ENCODE measurements at regions not wholly inside any gene's neighbourhood (a gene's known extent, or its start where the extent isn't known, plus 50 kb on each side); places are given as distances from the start of the nearest gene placed in this dataset.
"Not testable (repeated sequence)": the region's sequence is repeated elsewhere in the genome, so short reads cannot be mapped to it uniquely, and the experiment has no call there.

GRCh38 chr4:187500796-187501195 lies 494.8 kb upstream of the ZFP42 start:
- no peaks in the 10 kb centered on the region for H3K4me1 ChIP-seq (ENCODE audit: insufficient read depth, insufficient read length)
- no peak for TF ChIP-seq SUZ12 (IDR thresholded peaks at IDR 0.05; ENCODE audit: extremely low read depth, insufficient read depth, insufficient read length)
- no peak for TF ChIP-seq ZNF274 (IDR thresholded peaks at IDR 0.05; ENCODE audit: low read depth, low read length)
- TF ChIP-seq YY1 (IDR thresholded peaks at IDR 0.05; ENCODE audit: insufficient read depth, insufficient read length), result no peak
- no peak overlapping the region for H3K9ac ChIP-seq (ENCODE audit: insufficient read length, low read depth)
- H3K36me3 ChIP-seq (ENCODE audit: insufficient read depth, insufficient read length, low read length), result no peaks in the 10 kb centered on the region
- no peaks in the 10 kb centered on the region for H3K27me3 ChIP-seq (ENCODE audit: insufficient read depth, insufficient read length)
- no peak overlapping the region for H3K4me3 ChIP-seq (ENCODE audit: insufficient read length, low read depth)
- DNase-seq (ENCODE audit: low read depth, low spot score), result no peak
- H3K9me3 ChIP-seq (ENCODE audit: insufficient read depth, low read length), result no peaks in the 10 kb centered on the region

- Histone ChIP-seq H3K4me1 (ENCODE audit: insufficient read depth, insufficient read length) (no peaks in the 10 kb centered on the region), H3K9ac (ENCODE audit: insufficient read length, low read depth) (no peak overlapping the region), H3K36me3 (ENCODE audit: insufficient read depth, insufficient read length, low read length) (no peaks in the 10 kb centered on the region), H3K9me3 (ENCODE audit: insufficient read depth, low read length) (no peaks in the 10 kb centered on the region), H3K27me3 (ENCODE audit: insufficient read depth, insufficient read length) (no peaks in the 10 kb centered on the region), H3K4me3 (ENCODE audit: insufficient read length, low read depth) (no peak overlapping the region)
- DNase-seq (ENCODE audit: low read depth, low spot score), result no peak
- TF ChIP-seq SUZ12 (IDR thresholded peaks at IDR 0.05; ENCODE audit: extremely low read depth, insufficient read depth, insufficient read length) (no peak), ZNF274 (IDR thresholded peaks at IDR 0.05; ENCODE audit: low read depth, low read length) (no peak), YY1 (IDR thresholded peaks at IDR 0.05; ENCODE audit: insufficient read depth, insufficient read length) (no peak)
These were observed 493.8 kb upstream of the ZFP42 start for GRCh38 chr4:187501731-187502130.

GRCh38 chr4:187504974-187505797 lies 490.4 kb upstream of the ZFP42 start:
- no peaks in the 10 kb centered on the region for H3K36me3 ChIP-seq (ENCODE audit: insufficient read depth, insufficient read length, low read length)
- TF ChIP-seq ZNF274 (IDR thresholded peaks at IDR 0.05; ENCODE audit: low read depth, low read length) (no peak), YY1 (IDR thresholded peaks at IDR 0.05; ENCODE audit: insufficient read depth, insufficient read length) (no peak), SUZ12 (IDR thresholded peaks at IDR 0.05; ENCODE audit: extremely low read depth, insufficient read depth, insufficient read length) (no peak)
- no peak for DNase-seq (ENCODE audit: low read depth, low spot score)
- no peaks in the 10 kb centered on the region for H3K9me3 ChIP-seq (ENCODE audit: insufficient read depth, low read length)
- H3K9ac ChIP-seq (ENCODE audit: insufficient read length, low read depth), result no peak overlapping the region
- H3K4me3 ChIP-seq (ENCODE audit: insufficient read length, low read depth), result no peak overlapping the region
- no peaks in the 10 kb centered on the region for H3K27me3 ChIP-seq (ENCODE audit: insufficient read depth, insufficient read length)
- no peaks in the 10 kb centered on the region for H3K4me1 ChIP-seq (ENCODE audit: insufficient read depth, insufficient read length)

- H3K36me3 ChIP-seq (ENCODE audit: insufficient read depth, insufficient read length, low read length); H3K27me3 ChIP-seq (ENCODE audit: insufficient read depth, insufficient read length); H3K4me1 ChIP-seq (ENCODE audit: insufficient read depth, insufficient read length); H3K9me3 ChIP-seq (ENCODE audit: insufficient read depth, low read length); H3K4me3 ChIP-seq (ENCODE audit: insufficient read length, low read depth); DNase-seq (ENCODE audit: low read depth, low spot score); H3K9ac ChIP-seq (ENCODE audit: insufficient read length, low read depth): not testable (repeated sequence)
These were observed 489.8 kb upstream of the ZFP42 start for GRCh38 chr4:187505798-187506141.

- Histone ChIP-seq H3K4me1 (ENCODE audit: insufficient read depth, insufficient read length) (no peaks in the 10 kb centered on the region), H3K27me3 (ENCODE audit: insufficient read depth, insufficient read length) (no peaks in the 10 kb centered on the region)
These were observed 479.3 kb upstream of the ZFP42 start for GRCh38 chr4:187516224-187516623.

DNA sequence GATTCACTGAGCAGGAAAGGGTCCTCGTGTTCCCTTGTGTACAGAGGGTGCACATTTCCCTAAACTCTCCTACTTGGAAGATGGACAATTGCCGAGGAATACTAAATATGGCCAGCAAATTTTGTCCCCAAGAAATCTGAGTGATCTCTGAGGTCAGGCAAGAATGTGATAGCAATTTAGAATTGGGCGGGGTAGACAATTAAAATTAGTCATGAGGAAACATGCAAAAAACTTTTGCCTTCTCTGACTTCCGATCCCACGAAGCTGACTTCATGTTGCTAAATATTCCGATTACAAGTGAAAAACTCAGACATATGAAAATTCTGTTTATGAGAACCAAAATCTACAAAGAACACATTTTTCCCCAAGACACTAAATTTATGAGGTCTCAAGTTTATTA lies 453.9 kb upstream of the ZFP42 start:
- TF ChIP-seq SUZ12 (IDR thresholded peaks at IDR 0.05; ENCODE audit: extremely low read depth, insufficient read depth, insufficient read length), result no peak
- no peak for TF ChIP-seq ZNF274 (IDR thresholded peaks at IDR 0.05; ENCODE audit: low read depth, low read length)
- TF ChIP-seq YY1 (IDR thresholded peaks at IDR 0.05; ENCODE audit: insufficient read depth, insufficient read length), result no peak
- no peaks in the 10 kb centered on the region for H3K36me3 ChIP-seq (ENCODE audit: insufficient read depth, insufficient read length, low read length)
- no peaks in the 10 kb centered on the region for H3K4me1 ChIP-seq (ENCODE audit: insufficient read depth, insufficient read length)
- H3K4me3 ChIP-seq (ENCODE audit: insufficient read length, low read depth), result no peak overlapping the region
- no peak for DNase-seq (ENCODE audit: low read depth, low spot score)
- no peak overlapping the region for H3K9ac ChIP-seq (ENCODE audit: insufficient read length, low read depth)
- H3K9me3 ChIP-seq (ENCODE audit: insufficient read depth, low read length), result no peaks in the 10 kb centered on the region
- no peaks in the 10 kb centered on the region for H3K27me3 ChIP-seq (ENCODE audit: insufficient read depth, insufficient read length)

More at GRCh38 chr4:187516224-187516623, 479.3 kb upstream of the ZFP42 start:
- Histone ChIP-seq H3K4me3 (ENCODE audit: insufficient read length, low read depth) (no peak overlapping the region), H3K9ac (ENCODE audit: insufficient read length, low read depth) (no peak overlapping the region), H3K9me3 (ENCODE audit: insufficient read depth, low read length) (no peaks in the 10 kb centered on the region), H3K36me3 (ENCODE audit: insufficient read depth, insufficient read length, low read length) (no peaks in the 10 kb centered on the region)
- no peak for DNase-seq (ENCODE audit: low read depth, low spot score)
- TF ChIP-seq SUZ12 (IDR thresholded peaks at IDR 0.05; ENCODE audit: extremely low read depth, insufficient read depth, insufficient read length) (no peak), ZNF274 (IDR thresholded peaks at IDR 0.05; ENCODE audit: low read depth, low read length) (no peak), YY1 (IDR thresholded peaks at IDR 0.05; ENCODE audit: insufficient read depth, insufficient read length) (no peak)

DNA sequence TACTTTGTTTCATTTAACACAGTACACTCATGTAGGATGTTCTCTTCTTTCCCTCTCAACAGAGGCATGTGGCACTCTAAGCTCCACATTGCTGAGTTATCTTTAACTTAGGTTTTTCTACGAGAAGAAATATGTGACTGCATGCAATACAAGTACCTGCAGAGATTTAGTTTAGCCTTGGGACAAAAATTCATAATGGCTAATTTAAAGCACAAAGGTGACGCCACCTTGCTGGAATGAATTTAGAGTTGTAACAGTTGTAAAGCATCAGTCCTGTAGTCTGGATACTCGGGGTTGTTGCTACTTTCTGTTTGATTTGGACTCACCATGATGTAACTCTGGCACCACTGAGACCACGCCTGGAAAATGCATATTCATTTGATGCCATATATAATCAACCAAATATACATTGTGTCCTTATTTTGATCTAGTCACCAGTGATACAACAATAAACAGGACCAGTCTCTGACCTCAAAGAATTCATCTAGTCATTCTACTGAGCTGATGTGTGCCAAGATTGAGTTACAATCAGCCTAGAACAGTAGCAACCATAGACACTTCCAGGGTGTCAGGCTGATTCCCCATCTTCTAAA lies 451.0 kb upstream of the ZFP42 start:
- H3K4me1 ChIP-seq (ENCODE audit: insufficient read depth, insufficient read length), result no peaks in the 10 kb centered on the region
- TF ChIP-seq ZNF274 (IDR thresholded peaks at IDR 0.05; ENCODE audit: low read depth, low read length), result no peak
- TF ChIP-seq YY1 (IDR thresholded peaks at IDR 0.05; ENCODE audit: insufficient read depth, insufficient read length), result no peak
- TF ChIP-seq SUZ12 (IDR thresholded peaks at IDR 0.05; ENCODE audit: extremely low read depth, insufficient read depth, insufficient read length), result no peak
- no peaks in the 10 kb centered on the region for H3K27me3 ChIP-seq (ENCODE audit: insufficient read depth, insufficient read length)
- no peaks in the 10 kb centered on the region for H3K9me3 ChIP-seq (ENCODE audit: insufficient read depth, low read length)
- no peak overlapping the region for H3K4me3 ChIP-seq (ENCODE audit: insufficient read length, low read depth)
- no peak overlapping the region for H3K9ac ChIP-seq (ENCODE audit: insufficient read length, low read depth)
- no peak for DNase-seq (ENCODE audit: low read depth, low spot score)
- H3K36me3 ChIP-seq (ENCODE audit: insufficient read depth, insufficient read length, low read length), result no peaks in the 10 kb centered on the region

Measured in NT2/D1 (cell line).